Transverse colon (tissue), 4 donors: ENCODE measurements at regions not wholly inside any gene's neighbourhood (a gene's known extent, or its start where the extent isn't known, plus 50 kb on each side); places are given as distances from the start of the nearest gene placed in this dataset.

Source experiments
- DNase-seq: peaks from one replicate; pipeline ENCODE4 v3.0.0-alpha.2; 2019
- H3K27ac ChIP-seq, 4 donors: fragments of 200-600 bp; sonication (generic); 2 replicates each; pipeline ENCODE4 v1.5.1; 2016 to 2018; ENCODE audit warnings: inconsistent platforms in 4 of 4
- H3K27me3 ChIP-seq: fragments of 200-600 bp; sonication (generic); 2 replicates; pipeline ENCODE4 v1.5.1; 2017; ENCODE audit warnings: inconsistent platforms
- H3K36me3 ChIP-seq, 4 donors: fragments of 200-600 bp; sonication (generic); 2 replicates each; pipeline ENCODE4 v1.5.1; 2017 to 2019; ENCODE audit warnings: inconsistent platforms in 4 of 4
- H3K4me1 ChIP-seq, 4 donors: fragments of 200-600 bp; sonication (generic); 2 replicates each; pipeline ENCODE4 v1.5.1; 2017 to 2020; ENCODE audit warnings: inconsistent platforms in 4 of 4
- H3K4me3 ChIP-seq, 4 donors: fragments of 200-600 bp; sonication (generic); 1 replicate in 1 of 4; 2 replicates in 3 of 4; pipeline versions ENCODE4 v1.5.1 to v1.6.1; 2017 to 2019; ENCODE audit warnings: inconsistent platforms in 4 of 4
- H3K9me3 ChIP-seq, 2 donors: fragments of 200-600 bp; sonication (generic); 2 replicates each; pipeline ENCODE4 v1.5.1; 2017 to 2019; ENCODE audit warnings: inconsistent platforms in 2 of 2
- CTCF ChIP-seq, 5 experiments: fragments of 200-600 bp in 3 of 5; fragments of 450-650 bp in 2 of 5; sonication (generic) in 3 of 5; IDR thresholded peaks; 1 replicate in 2 of 5; 2 replicates in 3 of 5; pipeline ENCODE4 v1.5.1; 2016 to 2017; ENCODE audit warnings: antibody characterized with exemption in 5 of 5, inconsistent platforms in 3 of 5, mild to moderate bottlenecking in 2 of 5, moderate library complexity in 1 of 5
- EP300 ChIP-seq: sonication (generic); formaldehyde crosslinking; IDR thresholded peaks from one replicate; pipeline ENCODE4 v1.6.1; 2017; ENCODE audit warnings: antibody characterized with exemption, low read depth
- POLR2A ChIP-seq: fragments of 450-650 bp; IDR thresholded peaks from one replicate; pipeline ENCODE4 v1.6.1; 2016; ENCODE audit warnings: antibody characterized with exemption, mild to moderate bottlenecking, moderate library complexity
- POLR2AphosphoS5 ChIP-seq, 3 donors: sonication (generic); formaldehyde crosslinking; IDR thresholded peaks; one replicate each; pipeline ENCODE4 v1.6.1; 2016; ENCODE audit warnings: antibody characterized with exemption in 3 of 3
- WGBS, 2 donors: methylation state at CpG; one replicate each; pipeline ENCODE4 v1.1.5; 2018; ENCODE audit warnings: low coverage in 1 of 2; 5-methylcytosine and 5-hydroxymethylcytosine counted together
- in situ Hi-C, 4 donors: fragments of 200-750 bp; cut with MboI; loops; one replicate each; pipeline versions ENCODE4 v1.15.0 to v1.15.1; 2017; ENCODE audit warnings: low sequenced_read_pairs in 3 of 4, low pct_ligation_motif_present in 1 of 4, low pct_unique_long_range_greater_than_20kb in 1 of 4
- intact Hi-C: fragments of 100-400 bp; cut with DNase I; formaldehyde crosslinking; loops from one replicate; pipeline ENCODE4 v1.15.1; 2023; ENCODE audit warnings: low total_unique reads

DNA sequence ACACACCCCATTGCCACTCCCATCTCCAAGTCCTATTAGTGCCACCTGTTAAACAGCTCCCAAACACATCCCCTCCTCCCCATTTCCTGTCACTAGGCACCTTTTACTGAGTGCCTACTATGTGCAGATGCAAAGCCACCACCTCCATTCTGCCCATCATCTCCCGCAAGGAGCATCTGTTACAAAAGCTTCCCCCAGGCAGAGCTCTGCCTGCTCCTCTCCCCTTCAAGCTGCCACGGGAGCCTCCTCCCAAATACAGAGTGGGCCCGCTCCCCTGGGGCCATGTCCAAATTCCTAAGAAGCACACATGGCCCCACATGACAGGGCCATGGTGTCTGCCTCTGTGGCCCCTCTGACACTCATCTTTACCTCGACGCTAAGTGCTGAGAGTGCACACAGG, 149.7 kb downstream of the OAT start:
- Histone ChIP-seq H3K36me3 (no peaks in the 10 kb centered on the region), H3K9me3 (peaks cover 12 to 17% of the 10 kb centered on the region in 2 donors), H3K4me3 (no peak overlapping the region), H3K27me3 (no peaks in the 10 kb centered on the region), H3K4me1 (no peaks in the 10 kb centered on the region), H3K27ac (no peak overlapping the region)
- WGBS, 2 donors: 73 to 74% methylated on average over 3 to 5 of the region's 5 CpGs
- no peak for TF ChIP-seq POLR2A
- TF ChIP-seq CTCF (IDR thresholded peaks at IDR 0.05): no peak
- TF ChIP-seq POLR2AphosphoS5 (IDR thresholded peaks at IDR 0.05): no peak
- no peak for TF ChIP-seq EP300
- no peak for DNase-seq
- intact Hi-C loops (no loop called here), in situ Hi-C loops (loop anchor here in 2 of 4 donors (25.0 kb wide), 1 partner anchor 282 kb away; no protein-coding TSS in a partner anchor)

- WGBS, 2 donors: 93% methylated on average over 6 of the region's 6 CpGs; no CpG with 5 or more reads in 1 of the 2 donors
- no peaks in the 10 kb centered on the region for H3K27me3 ChIP-seq
- in situ Hi-C loops: loop anchor here in 2 of 4 donors (25.0 kb wide), 1 partner anchor 281 kb away; no protein-coding TSS in a partner anchor
- peaks cover 8% of the 10 kb centered on the region in 2 donors for H3K9me3 ChIP-seq
- intact Hi-C loops: no loop called here
- no peaks in the 10 kb centered on the region for H3K36me3 ChIP-seq
- H3K27ac ChIP-seq: no peak overlapping the region
- H3K4me3 ChIP-seq: no peak overlapping the region
- no peaks in the 10 kb centered on the region for H3K4me1 ChIP-seq
- no peak for DNase-seq
- TF ChIP-seq EP300 (no peak), POLR2A (no peak), CTCF (IDR thresholded peaks at IDR 0.05) (no peak), POLR2AphosphoS5 (IDR thresholded peaks at IDR 0.05) (no peak)
These were observed 150.7 kb downstream of the OAT start for GRCh38 chr10:124267911-124268549.

DNA sequence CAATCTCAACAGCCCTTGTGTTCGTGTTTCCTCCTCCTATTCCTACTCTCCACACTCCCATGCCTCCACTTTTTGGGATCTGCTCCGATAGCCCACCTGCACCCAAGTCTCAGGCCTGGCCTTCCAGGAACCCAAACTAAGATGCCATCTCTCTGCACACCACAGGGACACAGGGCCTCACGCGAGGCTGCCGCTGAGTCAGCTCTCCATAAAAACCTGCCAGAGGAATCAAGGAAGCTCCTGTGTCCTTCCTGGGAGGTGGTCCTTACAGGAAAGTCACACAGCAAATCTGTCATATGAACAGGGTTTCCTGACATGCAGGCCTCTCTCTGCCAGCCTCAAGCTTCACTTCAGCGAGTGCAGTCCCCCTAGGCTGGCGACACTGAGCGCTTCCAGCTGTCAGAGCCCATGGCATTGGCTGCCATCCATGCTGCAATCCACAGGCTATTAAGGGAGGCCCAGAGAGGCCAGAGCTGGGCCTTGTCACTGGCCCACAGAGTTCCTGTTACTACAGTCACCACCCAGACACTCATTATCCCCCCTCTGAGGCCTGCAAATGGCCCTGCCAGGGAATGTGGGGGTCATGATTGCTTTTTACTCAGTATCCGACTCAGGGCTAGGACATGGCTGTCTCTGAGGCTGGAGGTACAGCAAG, 151.4 kb downstream of the OAT start:
- TF ChIP-seq CTCF (IDR thresholded peaks at IDR 0.05) (no peak), EP300 (no peak), POLR2A (no peak), POLR2AphosphoS5 (IDR thresholded peaks at IDR 0.05) (no peak)
- Histone ChIP-seq H3K27ac (no peak overlapping the region), H3K27me3 (no peaks in the 10 kb centered on the region), H3K9me3 (peaks cover under 1 to 2% of the 10 kb centered on the region in 2 donors), H3K36me3 (no peaks in the 10 kb centered on the region), H3K4me3 (no peak overlapping the region), H3K4me1 (no peaks in the 10 kb centered on the region)
- WGBS, 2 donors: 83% methylated on average over 9 of the region's 9 CpGs; no CpG with 5 or more reads in 1 of the 2 donors
- no peak for DNase-seq
- in situ Hi-C loops (loop anchor here in 2 of 4 donors (25.0 kb wide), 1 partner anchor 280 kb away; no protein-coding TSS in a partner anchor), intact Hi-C loops (no loop called here)

DNA sequence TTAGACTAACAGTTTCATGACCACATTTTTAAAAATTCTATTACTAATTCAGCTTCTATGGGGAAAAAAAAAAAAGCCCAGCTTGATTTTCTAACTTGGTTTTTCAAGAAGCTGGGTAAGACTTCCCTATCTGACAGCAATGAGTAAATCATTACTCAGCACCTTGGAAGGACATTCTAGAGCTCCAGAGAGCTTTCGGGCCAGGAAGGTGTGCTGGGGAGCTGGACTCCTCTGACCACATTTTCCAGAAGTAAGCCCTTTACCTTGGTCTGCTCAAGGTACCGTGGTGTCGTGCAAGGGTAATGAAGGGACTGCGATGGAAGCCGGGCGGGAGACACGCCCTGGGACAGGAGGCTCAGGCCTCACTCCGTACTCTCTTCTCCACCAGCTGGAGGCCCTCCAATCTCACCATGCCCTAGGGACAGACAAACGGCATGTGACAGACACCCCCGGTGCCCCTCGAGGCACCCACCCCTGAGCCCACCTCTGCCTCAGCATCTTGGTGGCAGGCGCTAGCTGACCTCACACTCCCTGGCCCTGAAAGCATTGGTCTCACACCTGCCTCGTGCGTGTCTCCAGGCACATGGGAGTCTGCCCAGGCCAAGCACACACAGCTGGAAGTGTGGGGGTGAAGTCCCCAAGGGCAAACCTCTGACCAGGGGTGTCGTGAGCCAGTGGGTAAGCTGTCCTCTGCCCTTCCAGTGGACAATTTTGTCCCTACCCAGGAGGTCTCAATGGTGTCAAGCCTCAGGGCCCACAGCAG, 152.1 kb downstream of the OAT start:
- Histone ChIP-seq H3K9me3 (no peaks in the 10 kb centered on the region), H3K36me3 (no peaks in the 10 kb centered on the region), H3K4me1 (no peaks in the 10 kb centered on the region), H3K27me3 (no peaks in the 10 kb centered on the region), H3K27ac (no peak overlapping the region), H3K4me3 (no peak overlapping the region)
- no peak for DNase-seq
- WGBS, 2 donors: 89% methylated on average over 11 of the region's 15 CpGs; no CpG with 5 or more reads in 1 of the 2 donors
- intact Hi-C loops (no loop called here), in situ Hi-C loops (loop anchor here in 2 of 4 donors (25.0 kb wide), 1 partner anchor 279 kb away; no protein-coding TSS in a partner anchor)
- TF ChIP-seq POLR2AphosphoS5 (IDR thresholded peaks at IDR 0.05) (no peak), POLR2A (no peak), EP300 (no peak), CTCF (IDR thresholded peaks at IDR 0.05) (no peak)
